ENCODE measurements at regions not wholly inside any gene's neighbourhood (a gene's known extent, or its start where the extent isn't known, plus 50 kb on each side); places are given as distances from the start of the nearest gene placed in this dataset.

- 68 to 70% methylated on average over 4 to 5 of the region's 6 CpGs for WGBS, 2 donors
- intact Hi-C loops (cut with DNase I), result no loop called here
- Histone ChIP-seq H3K4me3 (no peak overlapping the region), H3K4me1 (no peaks in the 10 kb centered on the region), H3K9me3 (no peaks in the 10 kb centered on the region), H3K27ac (no peak overlapping the region), H3K27me3 (peaks cover 0 to 5% (median 0%) of the 10 kb centered on the region in 4 donors), H3K36me3 (no peaks in the 10 kb centered on the region)
- TF ChIP-seq POLR2A (IDR thresholded peaks at IDR 0.05) (no peak), CTCF (IDR thresholded peaks at IDR 0.05) (no peak)
- DNase-seq, result no peak
These were observed 932.5 kb downstream of the GATA3 start for GRCh38 chr10:8986975-8987374.

- peaks cover 0 to 5% (median 0%) of the 10 kb centered on the region in 4 donors for H3K27me3 ChIP-seq
- intact Hi-C loops (cut with DNase I), result no loop called here
- H3K4me1 ChIP-seq, result no peaks in the 10 kb centered on the region
- no peak for DNase-seq
- 13 to 33% methylated on average over 1 of the region's 1 CpG for WGBS, 2 donors
- H3K4me3 ChIP-seq, result no peak overlapping the region
- TF ChIP-seq CTCF (IDR thresholded peaks at IDR 0.05) (no peak), POLR2A (IDR thresholded peaks at IDR 0.05) (no peak)
- no peak overlapping the region for H3K27ac ChIP-seq
- H3K36me3 ChIP-seq, result no peaks in the 10 kb centered on the region
- H3K9me3 ChIP-seq, result no peaks in the 10 kb centered on the region
These were observed 933.2 kb downstream of the GATA3 start for GRCh38 chr10:8987712-8988111.

- intact Hi-C loops (cut with DNase I), result no loop called here
- WGBS, 2 donors, result 63 to 67% methylated on average over 3 of the region's 3 CpGs
- H3K27ac ChIP-seq, result no peak overlapping the region
- H3K36me3 ChIP-seq, result no peaks in the 10 kb centered on the region
- H3K4me1 ChIP-seq, result no peaks in the 10 kb centered on the region
- no peak for DNase-seq
- no peak overlapping the region for H3K4me3 ChIP-seq
- peaks cover 0 to 5% (median 0%) of the 10 kb centered on the region in 4 donors for H3K27me3 ChIP-seq
- no peak for TF ChIP-seq POLR2A (IDR thresholded peaks at IDR 0.05)
- TF ChIP-seq CTCF (IDR thresholded peaks at IDR 0.05), result no peak
- H3K9me3 ChIP-seq, result no peaks in the 10 kb centered on the region
These were observed 935.9 kb downstream of the GATA3 start for GRCh38 chr10:8990280-8990987.

GRCh38 chr10:8992009-8992408, 937.5 kb downstream of the GATA3 start:
- Histone ChIP-seq H3K27me3 (peaks cover 0 to under 1% (median 0%) of the 10 kb centered on the region in 4 donors), H3K9me3 (no peaks in the 10 kb centered on the region), H3K27ac (no peak overlapping the region), H3K36me3 (no peaks in the 10 kb centered on the region), H3K4me1 (no peaks in the 10 kb centered on the region), H3K4me3 (no peak overlapping the region)
- 63 to 84% methylated on average over 1 of the region's 1 CpG for WGBS, 2 donors
- no peak for DNase-seq
- TF ChIP-seq POLR2A (IDR thresholded peaks at IDR 0.05), result no peak
- no peak for TF ChIP-seq CTCF (IDR thresholded peaks at IDR 0.05)
- intact Hi-C loops (cut with DNase I), result no loop called here

GRCh38 chr10:8993864-8994263, 939.4 kb downstream of the GATA3 start:
- no peaks in the 10 kb centered on the region for H3K27me3 ChIP-seq
- no peak overlapping the region for H3K4me3 ChIP-seq
- no peaks in the 10 kb centered on the region for H3K4me1 ChIP-seq
- H3K27ac ChIP-seq, result no peak overlapping the region
- DNase-seq, result no peak
- intact Hi-C loops (cut with DNase I), result no loop called here
- H3K36me3 ChIP-seq, result no peaks in the 10 kb centered on the region
- no peak for TF ChIP-seq POLR2A (IDR thresholded peaks at IDR 0.05)
- no peak for TF ChIP-seq CTCF (IDR thresholded peaks at IDR 0.05)
- WGBS, 2 donors, result 57 to 71% methylated on average over 8 of the region's 8 CpGs
- H3K9me3 ChIP-seq, result no peaks in the 10 kb centered on the region

Measured in esophagus squamous epithelium (tissue), 5 donors.